Testis (tissue), 2 donors: ENCODE measurements at regions not wholly inside any gene's neighbourhood (a gene's known extent, or its start where the extent isn't known, plus 50 kb on each side); places are given as distances from the start of the nearest gene placed in this dataset.

Experiments
- DNase-seq: peaks from one replicate; pipeline ENCODE4 v3.0.0-alpha.2; 2019
- H3K27ac ChIP-seq, 2 donors: fragments of 200-600 bp; sonication (generic); one replicate each; pipeline ENCODE4 v1.5.1; 2019
- H3K27me3 ChIP-seq: fragments of 200-600 bp; sonication (generic); one replicate; pipeline ENCODE4 v1.5.1; 2019
- H3K36me3 ChIP-seq: fragments of 200-600 bp; sonication (generic); one replicate; pipeline ENCODE4 v1.5.1; 2017; ENCODE audit warnings: low read depth; ENCODE audit errors: missing control alignments
- H3K4me1 ChIP-seq: fragments of 200-600 bp; sonication (generic); one replicate; pipeline ENCODE4 v1.5.1; 2019
- H3K4me3 ChIP-seq, 2 donors: fragments of 200-600 bp; sonication (generic); one replicate each; pipeline ENCODE4 v1.5.1; 2017 to 2019
- H3K9me3 ChIP-seq: fragments of 200-600 bp; sonication (generic); one replicate; pipeline ENCODE4 v1.5.1; 2017
- CTCF ChIP-seq, 3 experiments: fragments of 450-650 bp in 2 of 3; fragments of 200-600 bp in 1 of 3; sonication (generic) in 1 of 3; IDR thresholded peaks; one replicate each; pipeline ENCODE4 v1.5.1; 2016 to 2019; ENCODE audit warnings: antibody characterized with exemption in 3 of 3, mild to moderate bottlenecking in 2 of 3, moderate library complexity in 1 of 3
- POLR2A ChIP-seq: fragments of 450-650 bp; IDR thresholded peaks from one replicate; pipeline ENCODE4 v1.6.1; 2017; ENCODE audit warnings: antibody characterized with exemption, mild to moderate bottlenecking, moderate library complexity
- WGBS, 2 donors: methylation state at CpG; one replicate each; pipeline ENCODE4 v1.1.5; 2018; 5-methylcytosine and 5-hydroxymethylcytosine counted together
- intact Hi-C: fragments of 100-400 bp; cut with DNase I; formaldehyde crosslinking; loops from one replicate; pipeline ENCODE4 v1.15.1; 2023; ENCODE audit warnings: low total_unique reads

GRCh38 chrX:46400530-46401443 lies 144.4 kb downstream of the ZNF674 start:
- Histone ChIP-seq H3K9me3 (no peaks in the 10 kb centered on the region), H3K4me3 (no peak overlapping the region), H3K27me3 (no peaks in the 10 kb centered on the region), H3K36me3 (no peaks in the 10 kb centered on the region), H3K27ac (no peak overlapping the region), H3K4me1 (no peaks in the 10 kb centered on the region)
- 62 to 72% methylated on average over 5 of the region's 5 CpGs for WGBS, 2 donors
- TF ChIP-seq POLR2A: no peak
- no peak for TF ChIP-seq CTCF (IDR thresholded peaks at IDR 0.05)
- intact Hi-C loops: no loop called here
- no peak for DNase-seq

DNA sequence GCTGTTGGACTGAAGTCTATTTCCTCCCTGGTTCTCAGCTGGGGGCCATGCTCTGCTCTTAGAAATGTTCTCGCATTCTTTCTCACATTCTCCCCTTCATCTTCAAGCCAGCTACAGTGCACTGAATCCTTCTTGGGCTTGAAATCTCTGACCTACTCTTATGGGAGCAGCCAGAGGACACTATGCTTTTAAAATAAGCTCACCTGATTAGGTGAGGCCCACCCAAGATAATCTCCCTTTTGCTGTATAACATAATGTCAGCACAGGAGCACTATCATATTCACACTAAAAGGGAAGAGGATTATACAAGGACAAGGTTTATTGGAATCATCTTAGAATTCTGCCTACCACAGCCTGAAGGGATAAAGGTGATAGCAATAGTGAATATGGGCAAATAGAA lies 146.3 kb downstream of the ZNF674 start:
- no peaks in the 10 kb centered on the region for H3K9me3 ChIP-seq
- H3K27me3 ChIP-seq: no peaks in the 10 kb centered on the region
- H3K27ac ChIP-seq: no peak overlapping the region
- no peak for DNase-seq
- TF ChIP-seq POLR2A (no peak), CTCF (IDR thresholded peaks at IDR 0.05) (no peak)
- no peak overlapping the region for H3K4me3 ChIP-seq
- WGBS, 2 donors: 92 to 100% methylated on average over 1 of the region's 1 CpG
- no peaks in the 10 kb centered on the region for H3K4me1 ChIP-seq
- intact Hi-C loops: no loop called here
- no peaks in the 10 kb centered on the region for H3K36me3 ChIP-seq

DNA sequence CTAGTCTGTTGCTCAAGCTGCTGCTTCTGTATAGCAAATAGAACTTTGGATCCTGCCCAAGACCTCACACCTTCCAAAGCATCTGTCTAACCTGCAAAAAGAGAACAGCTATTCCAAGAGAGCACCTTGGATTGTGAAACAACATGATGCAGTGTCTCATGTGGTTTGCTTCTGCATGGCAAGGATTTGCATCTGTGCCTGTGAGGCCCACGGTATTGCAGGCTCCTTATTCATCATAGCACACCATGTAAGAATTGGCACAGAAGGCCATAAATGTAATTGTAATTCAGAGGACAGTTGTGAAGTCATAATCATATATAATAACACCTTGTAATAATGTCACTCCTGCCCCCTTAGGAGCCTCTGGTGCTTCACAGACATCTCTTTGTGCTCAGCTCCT lies 147.1 kb downstream of the ZNF674 start:
- Histone ChIP-seq H3K36me3 (no peaks in the 10 kb centered on the region), H3K4me1 (no peaks in the 10 kb centered on the region), H3K27ac (no peak overlapping the region), H3K9me3 (no peaks in the 10 kb centered on the region), H3K4me3 (no peak overlapping the region), H3K27me3 (no peaks in the 10 kb centered on the region)
- no peak for DNase-seq
- 80% methylated on average over 1 of the region's 1 CpG; no CpG with 5 or more reads in 1 of the 2 donors for WGBS, 2 donors
- no peak for TF ChIP-seq CTCF (IDR thresholded peaks at IDR 0.05)
- TF ChIP-seq POLR2A: no peak
- intact Hi-C loops: no loop called here

- Histone ChIP-seq H3K27me3 (no peaks in the 10 kb centered on the region), H3K36me3 (no peaks in the 10 kb centered on the region), H3K4me1 (no peaks in the 10 kb centered on the region), H3K27ac (no peak overlapping the region), H3K4me3 (no peak overlapping the region), H3K9me3 (no peaks in the 10 kb centered on the region)
- intact Hi-C loops: no loop called here
- DNase-seq: no peak
- no peak for TF ChIP-seq POLR2A
- no peak for TF ChIP-seq CTCF (IDR thresholded peaks at IDR 0.05)
Measured at GRCh38 chrX:46386511-46386910, 158.7 kb downstream of the ZNF674 start.

DNA sequence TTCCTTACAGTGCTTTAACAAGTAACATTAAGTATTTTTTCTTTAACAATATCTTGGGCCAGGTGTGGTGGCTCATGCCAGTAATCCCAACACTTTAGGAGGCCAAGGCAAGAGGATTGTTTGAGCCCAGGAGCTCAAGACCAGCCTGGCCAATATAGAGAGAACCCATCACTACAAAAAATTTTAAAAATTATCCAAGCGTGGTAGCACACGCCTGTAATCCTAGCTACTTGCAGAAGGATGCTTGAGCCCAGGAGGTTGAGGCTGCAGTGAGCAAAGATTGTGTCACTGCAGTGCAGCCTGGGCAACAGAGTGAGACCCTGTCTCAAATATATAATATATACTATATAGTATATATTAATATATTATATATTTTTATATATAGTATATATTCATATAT lies 162.2 kb downstream of the ZNF674 start:
- 93 to 100% methylated on average over 2 of the region's 2 CpGs for WGBS, 2 donors
- Histone ChIP-seq H3K27me3 (no peaks in the 10 kb centered on the region), H3K9me3 (no peaks in the 10 kb centered on the region), H3K27ac (no peak overlapping the region), H3K4me1 (no peaks in the 10 kb centered on the region), H3K36me3 (no peaks in the 10 kb centered on the region), H3K4me3 (no peak overlapping the region)
- intact Hi-C loops: no loop called here
- no peak for TF ChIP-seq CTCF (IDR thresholded peaks at IDR 0.05)
- TF ChIP-seq POLR2A: no peak
- DNase-seq: no peak
